ENCODE measurements at regions not wholly inside any gene's neighbourhood (a gene's known extent, or its start where the extent isn't known, plus 50 kb on each side); places are given as distances from the start of the nearest gene placed in this dataset.

GRCh38 chrX:138928737-138929459 is 217.4 kb upstream of the FGF13 start:
- TF ChIP-seq, protein P1, sequence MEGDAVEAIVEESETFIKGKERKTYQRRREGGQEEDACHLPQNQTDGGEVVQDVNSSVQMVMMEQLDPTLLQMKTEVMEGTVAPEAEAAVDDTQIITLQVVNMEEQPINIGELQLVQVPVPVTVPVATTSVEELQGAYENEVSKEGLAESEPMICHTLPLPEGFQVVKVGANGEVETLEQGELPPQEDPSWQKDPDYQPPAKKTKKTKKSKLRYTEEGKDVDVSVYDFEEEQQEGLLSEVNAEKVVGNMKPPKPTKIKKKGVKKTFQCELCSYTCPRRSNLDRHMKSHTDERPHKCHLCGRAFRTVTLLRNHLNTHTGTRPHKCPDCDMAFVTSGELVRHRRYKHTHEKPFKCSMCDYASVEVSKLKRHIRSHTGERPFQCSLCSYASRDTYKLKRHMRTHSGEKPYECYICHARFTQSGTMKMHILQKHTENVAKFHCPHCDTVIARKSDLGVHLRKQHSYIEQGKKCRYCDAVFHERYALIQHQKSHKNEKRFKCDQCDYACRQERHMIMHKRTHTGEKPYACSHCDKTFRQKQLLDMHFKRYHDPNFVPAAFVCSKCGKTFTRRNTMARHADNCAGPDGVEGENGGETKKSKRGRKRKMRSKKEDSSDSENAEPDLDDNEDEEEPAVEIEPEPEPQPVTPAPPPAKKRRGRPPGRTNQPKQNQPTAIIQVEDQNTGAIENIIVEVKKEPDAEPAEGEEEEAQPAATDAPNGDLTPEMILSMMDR (conservative IDR thresholded peaks at IDR 0.05; ENCODE audit: low read depth in 2 of 2): no peak
- TF ChIP-seq REST (IDR thresholded peaks at IDR 0.05; ENCODE audit: unreplicated experiment) (no peak), EZH2 (IDR thresholded peaks at IDR 0.05; ENCODE audit: low read depth, unreplicated experiment) (no peak), POLR2AphosphoS5 (IDR thresholded peaks at IDR 0.05; ENCODE audit: low read depth) (no peak), EZH2phosphoT487 (IDR thresholded peaks at IDR 0.05; ENCODE audit: unreplicated experiment) (no peak)
